Brain microvascular endothelial cell (primary cell): ENCODE measurements at regions not wholly inside any gene's neighbourhood (a gene's known extent, or its start where the extent isn't known, plus 50 kb on each side); places are given as distances from the start of the nearest gene placed in this dataset.

Experiments
- DNase-seq: peaks from one replicate; pipeline ENCODE4 v3.0.0-alpha.2; 2020
- H3K27ac ChIP-seq: fragments of 250-450 bp; sonication (Bioruptor Pico); 2 replicates; pipeline ENCODE4 v1.5.1; 2020; ENCODE audit warnings: mild to moderate bottlenecking, moderate library complexity
- H3K27me3 ChIP-seq: fragments of 250-450 bp; sonication (Bioruptor Pico); replicated peaks from 2 replicates; pipeline ENCODE4 v1.5.1; 2020; ENCODE audit warnings: mild to moderate bottlenecking
- H3K36me3 ChIP-seq: fragments of 250-450 bp; sonication (Bioruptor Pico); replicated peaks from 2 replicates; pipeline ENCODE4 v1.5.1; 2020; ENCODE audit warnings: mild to moderate bottlenecking
- H3K4me3 ChIP-seq: 2 replicates; pipeline ENCODE4 v1.5.1; 2011; ENCODE audit warnings: low read depth, mild to moderate bottlenecking, control low read depth, low read length, moderate library complexity
- CTCF ChIP-seq: IDR thresholded peaks from 2 replicates; pipeline ENCODE4 v1.5.1; 2011; ENCODE audit warnings: low read depth, mild to moderate bottlenecking, moderate library complexity, low read length, control low read depth, inconsistent platforms; ENCODE audit errors: missing control alignments
- in situ Hi-C: cut with HindIII; loops from 2 replicates; pipeline ENCODE4 v1.10.0; 2017; ENCODE audit warnings: low sequenced_read_pairs, low pct_ligation_motif_present

- Histone ChIP-seq H3K36me3 (no peaks in the 10 kb centered on the region), H3K27ac (no peak overlapping the region), H3K4me3 (no peak overlapping the region), H3K27me3 (no peaks in the 10 kb centered on the region)
- no peak for DNase-seq
- TF ChIP-seq CTCF: no peak
- in situ Hi-C loops: no loop called here
These were observed 157.3 kb downstream of the RPS12 start for GRCh38 chr6:132971676-132972075.

GRCh38 chr6:132972254-132972653 lies 157.9 kb downstream of the RPS12 start:
- H3K4me3 ChIP-seq: no peak overlapping the region
- TF ChIP-seq CTCF: no peak
- in situ Hi-C loops: no loop called here
- no peak for DNase-seq
- H3K36me3 ChIP-seq: no peaks in the 10 kb centered on the region
- H3K27ac ChIP-seq: no peak overlapping the region
- no peaks in the 10 kb centered on the region for H3K27me3 ChIP-seq

- in situ Hi-C loops: no loop called here
- no peak overlapping the region for H3K4me3 ChIP-seq
- no peak for TF ChIP-seq CTCF
- no peak for DNase-seq
- H3K27ac ChIP-seq: no peak overlapping the region
- H3K27me3 ChIP-seq: no peaks in the 10 kb centered on the region
- H3K36me3 ChIP-seq: no peaks in the 10 kb centered on the region
These were observed 158.6 kb downstream of the RPS12 start for GRCh38 chr6:132972971-132973370.

GRCh38 chr6:132973514-132973993 lies 159.2 kb downstream of the RPS12 start:
- Histone ChIP-seq H3K4me3 (no peak overlapping the region), H3K27me3 (peaks cover 3% of the 10 kb centered on the region), H3K36me3 (no peaks in the 10 kb centered on the region), H3K27ac (no peak overlapping the region)
- in situ Hi-C loops: no loop called here
- no peak for TF ChIP-seq CTCF
- no peak for DNase-seq

- no peak for DNase-seq
- Histone ChIP-seq H3K27ac (no peak overlapping the region), H3K36me3 (no peaks in the 10 kb centered on the region), H3K27me3 (peaks cover 3% of the 10 kb centered on the region), H3K4me3 (no peak overlapping the region)
- in situ Hi-C loops: no loop called here
- no peak for TF ChIP-seq CTCF
These were observed 159.8 kb downstream of the RPS12 start for GRCh38 chr6:132974122-132974521.

- no peak overlapping the region for H3K27ac ChIP-seq
- TF ChIP-seq CTCF: no peak
- no peak overlapping the region for H3K4me3 ChIP-seq
- in situ Hi-C loops: no loop called here
- H3K36me3 ChIP-seq: no peaks in the 10 kb centered on the region
- peaks cover 3% of the 10 kb centered on the region for H3K27me3 ChIP-seq
- DNase-seq: no peak
These were observed 163.0 kb downstream of the RPS12 start for GRCh38 chr6:132977413-132977812.
